ENCODE measurements at regions not wholly inside any gene's neighbourhood (a gene's known extent, or its start where the extent isn't known, plus 50 kb on each side); places are given as distances from the start of the nearest gene placed in this dataset.
A peak's percentile ranks its signal among the peaks of the same experiment; 100 is the strongest.
"Not testable (repeated sequence)": the region's sequence is repeated elsewhere in the genome, so short reads cannot be mapped to it uniquely, and the experiment has no call there.

DNA sequence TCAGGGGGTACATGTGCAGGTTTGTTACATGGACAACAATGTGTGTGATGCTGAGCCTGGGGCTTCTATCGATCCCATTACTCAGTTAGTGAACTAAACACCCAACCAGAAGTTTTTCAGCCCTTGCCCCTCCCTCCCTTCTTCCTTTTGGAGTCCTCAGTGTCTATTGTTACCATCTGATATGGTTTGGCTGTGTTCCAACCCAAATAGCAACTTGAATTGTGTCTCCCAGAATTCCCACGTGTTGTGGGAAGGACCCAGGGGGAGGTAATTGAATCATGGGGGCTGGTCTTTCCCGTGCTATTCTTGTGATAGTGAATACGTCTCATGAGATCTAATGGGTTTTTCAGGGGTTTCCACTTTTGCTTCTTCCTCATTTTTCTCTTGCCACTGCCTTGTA is 186.3 kb downstream of the AEBP2 start:
- DNase-seq (ENCODE audit: low spot score): not testable (repeated sequence)

GRCh38 chr12:19627719-19628118 is 188.4 kb downstream of the AEBP2 start:
- DNase-seq (ENCODE audit: low spot score): no peak

GRCh38 chr12:19630536-19630935 is 191.2 kb downstream of the AEBP2 start:
- DNase-seq (ENCODE audit: low spot score): no peak

- DNase-seq (ENCODE audit: low spot score): no peak
Measured at GRCh38 chr12:19633194-19633593, 193.9 kb downstream of the AEBP2 start.

GRCh38 chr12:19633641-19634040 is 194.3 kb downstream of the AEBP2 start:
- no peak for DNase-seq (ENCODE audit: low spot score)

- no peak for DNase-seq (ENCODE audit: low spot score)
Measured at GRCh38 chr12:19639781-19640415, 200.6 kb downstream of the AEBP2 start.

GRCh38 chr12:19641235-19642080 is 202.2 kb downstream of the AEBP2 start:
- no peak for DNase-seq (ENCODE audit: low spot score)

DNA sequence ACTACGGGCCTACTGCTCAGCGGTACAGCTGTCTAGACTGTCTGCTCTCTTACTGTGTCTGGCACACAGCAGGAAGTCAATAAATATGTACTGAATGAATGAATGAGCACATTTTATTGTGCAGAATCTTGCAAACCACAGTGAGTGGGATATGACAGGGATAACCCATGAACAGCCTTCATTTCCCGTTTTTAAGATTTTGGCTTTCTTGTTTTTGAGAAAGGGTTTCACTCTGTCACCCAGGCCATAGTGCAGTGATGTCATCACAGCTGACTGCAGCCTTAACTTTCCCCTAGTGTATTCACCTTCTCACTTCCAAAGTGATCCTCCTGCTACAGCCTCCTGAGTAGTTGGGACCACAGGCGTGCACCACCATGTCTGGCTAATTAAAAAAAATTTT is 203.1 kb downstream of the AEBP2 start:
- DNase-seq (ENCODE audit: low spot score): no peak

DNA sequence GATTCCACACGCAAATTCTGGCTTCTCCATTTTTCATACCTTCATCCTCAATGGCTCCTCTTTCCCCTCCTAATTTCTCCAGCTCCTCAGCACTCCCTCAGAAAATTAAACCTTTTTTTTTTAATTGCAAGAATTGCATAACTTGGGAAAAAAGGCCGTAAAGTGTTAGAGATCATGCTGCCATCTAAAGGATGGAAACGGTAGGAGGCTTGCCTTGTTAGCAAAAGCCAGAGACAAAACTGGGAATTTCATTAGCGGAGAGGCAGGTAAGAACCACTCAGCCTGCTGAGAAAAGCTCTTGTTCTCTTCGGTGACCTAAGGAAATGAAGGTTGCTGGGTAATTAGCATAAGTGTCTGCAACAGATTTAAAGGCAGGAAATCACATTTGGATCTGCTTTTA is 204.3 kb downstream of the AEBP2 start:
- peak; percentile 17 for DNase-seq (ENCODE audit: low spot score)

DNA sequence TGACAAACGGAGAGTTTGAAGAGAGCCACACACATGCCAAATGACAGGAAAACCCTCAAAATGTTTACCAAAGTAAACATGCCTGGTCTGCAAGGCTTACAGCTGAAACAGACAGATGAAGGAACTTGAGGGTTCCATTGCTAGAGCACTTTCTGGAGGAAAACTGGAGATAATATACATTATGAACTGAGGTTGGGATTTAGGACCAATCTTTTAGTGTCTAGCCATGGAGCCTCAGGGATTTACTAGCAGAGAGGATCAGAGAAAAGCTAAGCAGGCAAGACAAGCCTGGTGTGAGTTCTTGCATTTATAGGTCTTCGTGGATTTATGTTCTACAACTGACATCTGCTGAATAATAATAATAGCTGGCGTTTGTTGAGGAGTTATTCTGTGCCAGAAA is 205.3 kb downstream of the AEBP2 start:
- no peak for DNase-seq (ENCODE audit: low spot score)

DNA sequence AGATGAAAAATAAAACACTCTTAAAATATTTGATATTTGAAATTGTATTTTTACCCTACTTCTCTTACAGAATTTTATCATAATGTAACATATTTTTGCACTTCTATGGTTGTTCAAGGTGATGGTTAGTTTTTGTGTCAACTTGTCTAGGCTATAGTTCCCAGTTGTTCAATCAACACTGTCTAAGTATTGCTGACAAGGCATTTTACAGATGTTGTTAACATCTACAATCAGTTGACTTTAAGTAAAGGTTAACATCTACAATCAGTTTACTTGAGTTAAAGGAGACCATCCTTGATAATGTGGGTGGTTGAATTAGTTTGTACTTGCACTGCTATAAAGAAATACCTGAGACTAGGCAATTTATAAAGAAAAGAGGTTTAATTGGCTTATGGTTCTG is 206.5 kb downstream of the AEBP2 start:
- no peak for DNase-seq (ENCODE audit: low spot score)

- DNase-seq (ENCODE audit: low spot score): no peak
Measured at GRCh38 chr12:19646599-19646998, 207.3 kb downstream of the AEBP2 start.

- no peak for DNase-seq (ENCODE audit: low spot score)
Measured at GRCh38 chr12:19647806-19648556, 208.7 kb downstream of the AEBP2 start.

- no peak for DNase-seq (ENCODE audit: low spot score)
Measured at GRCh38 chr12:19648591-19648990, 209.3 kb downstream of the AEBP2 start.

DNA sequence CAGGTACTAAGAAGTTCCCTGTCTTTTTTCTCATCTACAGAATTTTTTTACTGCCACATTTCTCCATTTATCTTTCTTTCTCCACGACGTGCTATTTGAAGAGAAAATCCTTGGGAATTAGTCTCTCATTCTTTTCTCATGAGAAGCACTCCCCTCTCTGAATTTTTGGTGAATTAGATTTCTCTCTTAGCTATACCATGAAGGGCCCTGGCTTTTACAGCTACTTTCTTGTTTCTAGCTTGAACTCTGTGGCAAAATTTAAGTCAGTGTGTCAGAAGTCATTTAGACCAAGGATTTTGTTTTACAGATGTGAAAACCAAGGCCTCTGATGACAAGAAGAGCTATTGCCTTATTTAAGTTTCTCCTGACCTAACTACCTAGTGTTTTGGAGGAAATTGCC is 213.1 kb downstream of the AEBP2 start:
- DNase-seq (ENCODE audit: low spot score): no peak

- DNase-seq (ENCODE audit: low spot score): no peak
Measured at GRCh38 chr12:19654650-19655376, 215.5 kb downstream of the AEBP2 start.

- DNase-seq (ENCODE audit: low spot score): no peak
Measured at GRCh38 chr12:19657118-19657731, 217.9 kb downstream of the AEBP2 start.

- DNase-seq (ENCODE audit: low spot score): no peak
Measured at GRCh38 chr12:19657732-19658130, 218.4 kb downstream of the AEBP2 start.

DNA sequence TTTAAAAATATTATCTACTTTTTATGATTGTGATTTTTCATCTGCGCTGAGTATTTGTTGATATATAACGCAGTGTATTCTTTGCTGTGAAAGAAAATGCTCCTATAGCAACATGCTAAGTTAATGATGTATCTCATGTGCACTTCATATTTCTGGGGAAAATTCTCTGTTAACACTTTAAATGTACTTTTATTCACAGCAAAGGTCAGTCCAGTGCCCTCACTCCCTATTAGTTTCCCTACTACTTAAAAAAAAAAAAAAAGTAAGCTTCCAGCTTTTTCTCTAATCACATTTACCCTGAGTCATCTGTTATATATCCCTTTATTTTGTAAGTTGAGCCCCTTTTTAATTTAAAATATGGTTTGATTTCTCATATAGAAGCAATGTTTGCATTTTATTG is 219.8 kb downstream of the AEBP2 start:
- no peak for DNase-seq (ENCODE audit: low spot score)

DNA sequence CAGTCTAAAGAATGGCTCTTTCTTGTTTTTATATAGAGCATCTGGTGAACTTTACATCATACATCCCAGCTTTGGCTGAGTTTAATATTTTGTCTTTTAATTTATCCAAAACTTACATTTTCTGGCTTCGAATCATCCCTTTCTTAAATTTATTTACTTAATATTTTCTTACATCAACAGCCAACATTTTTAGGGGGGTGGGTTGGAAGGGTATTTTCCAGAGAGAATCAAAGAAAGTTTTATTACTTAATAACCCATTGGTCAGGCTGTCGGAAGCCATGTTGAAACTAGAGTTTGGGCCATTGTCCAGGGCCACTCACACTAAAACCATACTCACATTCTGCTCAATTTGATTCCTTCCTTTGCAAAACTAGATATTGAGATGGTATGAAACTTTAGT is 220.2 kb downstream of the AEBP2 start:
- no peak for DNase-seq (ENCODE audit: low spot score)

DNA sequence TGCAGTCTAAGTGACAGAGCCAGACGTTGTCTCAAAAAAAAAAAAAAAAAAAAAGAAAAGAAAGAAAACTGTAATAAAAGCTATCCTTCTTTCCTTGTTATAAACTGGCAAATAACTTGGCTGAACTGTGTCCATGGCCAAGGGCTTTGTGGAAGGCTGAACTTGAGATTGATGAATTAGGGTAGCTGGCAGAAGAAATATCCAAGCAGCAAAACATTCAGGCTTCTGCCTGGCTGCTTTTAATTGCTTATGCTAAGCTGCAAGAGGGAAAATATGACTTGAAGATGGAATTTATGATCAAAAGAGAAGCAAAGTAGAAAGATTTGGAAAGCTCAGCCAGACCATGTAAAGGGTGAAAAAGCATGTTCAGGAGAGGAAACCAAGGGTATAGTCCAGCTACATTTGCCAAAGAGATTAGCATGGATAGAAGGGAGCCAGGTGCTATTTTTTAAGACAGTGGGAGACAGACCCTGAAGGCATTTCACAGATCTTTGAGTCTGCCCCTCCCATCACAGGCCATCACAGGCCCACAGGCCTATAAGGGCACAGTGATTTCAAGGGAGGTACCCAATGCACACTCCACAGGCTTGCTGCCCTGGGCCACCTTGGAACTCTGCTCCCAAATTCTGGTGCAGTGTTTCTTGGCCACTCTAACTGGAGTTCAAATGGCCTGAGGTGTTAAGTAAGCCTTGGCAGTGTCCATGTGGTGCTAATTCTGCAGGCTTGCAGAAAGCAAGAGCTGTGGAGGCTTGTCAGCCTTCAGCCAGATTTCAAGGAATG is 226.0 kb downstream of the AEBP2 start:
- peak; percentile 7 for DNase-seq (ENCODE audit: low spot score)

All from globus pallidus (tissue), 1 donor.